ENCODE measurements at regions not wholly inside any gene's neighbourhood (a gene's known extent, or its start where the extent isn't known, plus 50 kb on each side); places are given as distances from the start of the nearest gene placed in this dataset.
A peak's percentile ranks its signal among the peaks of the same experiment; 100 is the strongest.

GRCh38 chr11:23311986-23312940 lies 452.0 kb upstream of the CCDC179 start:
- TF ChIP-seq CTCF (IDR thresholded peaks at IDR 0.05; ENCODE audit: low read length, missing control alignments) = no peak
- H3K4me3 ChIP-seq (replicated peaks; ENCODE audit: low read depth, low read length) = no peak overlapping the region
- peak; percentile 18 for DNase-seq (ENCODE audit: low read depth)

- no peak for DNase-seq (ENCODE audit: low read depth)
- no peak for TF ChIP-seq CTCF (IDR thresholded peaks at IDR 0.05; ENCODE audit: low read length, missing control alignments)
- H3K4me3 ChIP-seq (replicated peaks; ENCODE audit: low read depth, low read length) = no peak overlapping the region
Observed at GRCh38 chr11:23313001-23313400, 452.7 kb upstream of the CCDC179 start.

GRCh38 chr11:23314162-23314561 lies 453.9 kb upstream of the CCDC179 start:
- peak; percentile 36 for DNase-seq (ENCODE audit: low read depth)
- TF ChIP-seq CTCF (IDR thresholded peaks at IDR 0.05; ENCODE audit: low read length, missing control alignments) = no peak
- H3K4me3 ChIP-seq (replicated peaks; ENCODE audit: low read depth, low read length) = no peak overlapping the region

- DNase-seq (ENCODE audit: low read depth) = no peak
- no peak overlapping the region for H3K4me3 ChIP-seq (replicated peaks; ENCODE audit: low read depth, low read length)
Observed at GRCh38 chr11:23315286-23315685, 455.0 kb upstream of the CCDC179 start.

GRCh38 chr11:23317816-23318215 lies 457.5 kb upstream of the CCDC179 start:
- TF ChIP-seq CTCF (IDR thresholded peaks at IDR 0.05; ENCODE audit: low read length, missing control alignments) = no peak
- DNase-seq (ENCODE audit: low read depth) = no peak
- H3K4me3 ChIP-seq (replicated peaks; ENCODE audit: low read depth, low read length) = no peak overlapping the region

More at GRCh38 chr11:23315286-23315685, 455.0 kb upstream of the CCDC179 start:
- no peak for TF ChIP-seq CTCF (IDR thresholded peaks at IDR 0.05; ENCODE audit: low read length, missing control alignments)

GRCh38 chr11:23318670-23319069 lies 458.4 kb upstream of the CCDC179 start:
- no peak for TF ChIP-seq CTCF (IDR thresholded peaks at IDR 0.05; ENCODE audit: low read length, missing control alignments)
- DNase-seq (ENCODE audit: low read depth) = no peak
- no peak overlapping the region for H3K4me3 ChIP-seq (replicated peaks; ENCODE audit: low read depth, low read length)

All from fibroblast of pulmonary artery (primary cell).